Esophagus squamous epithelium (tissue), 4 donors: ENCODE measurements at regions not wholly inside any gene's neighbourhood (a gene's known extent, or its start where the extent isn't known, plus 50 kb on each side); places are given as distances from the start of the nearest gene placed in this dataset.

ENCODE experiments used
- POLR2A ChIP-seq, 4 donors: fragments of 450-650 bp; IDR thresholded peaks; one replicate each; pipeline ENCODE4 v1.6.1; 2017; ENCODE audit warnings: antibody characterized with exemption in 4 of 4, mild to moderate bottlenecking in 4 of 4, moderate library complexity in 3 of 4
- TF ChIP-seq, protein P1 (sequence below), 6 experiments: fragments of 450-650 bp in 4 of 6; fragments of 200-600 bp in 2 of 6; sonication (generic) in 2 of 6; IDR thresholded peaks; one replicate each; pipeline ENCODE4 v1.5.1; 2016 to 2019; ENCODE audit warnings: antibody characterized with exemption in 6 of 6, mild to moderate bottlenecking in 4 of 6, moderate library complexity in 4 of 6

DNA sequence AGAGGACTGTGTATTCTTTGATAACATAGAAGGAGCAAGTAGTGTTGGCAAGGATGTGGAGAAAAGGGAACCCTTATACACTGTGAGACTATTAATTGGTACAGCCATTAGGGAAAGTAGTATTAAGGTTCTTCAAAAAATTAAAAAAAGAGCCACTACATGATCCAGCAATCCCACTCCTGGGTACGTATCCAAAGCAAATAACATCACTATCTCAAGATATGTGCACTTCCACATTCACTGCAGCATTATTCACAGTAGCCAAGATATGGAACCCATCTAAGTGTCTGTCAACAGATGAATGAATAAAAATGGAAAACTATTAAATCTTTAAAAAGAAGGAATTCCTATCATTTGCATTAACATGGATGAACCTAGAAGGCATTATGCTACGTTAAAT is 693.2 kb upstream of the RIOK2 start:
- TF ChIP-seq, protein P1, sequence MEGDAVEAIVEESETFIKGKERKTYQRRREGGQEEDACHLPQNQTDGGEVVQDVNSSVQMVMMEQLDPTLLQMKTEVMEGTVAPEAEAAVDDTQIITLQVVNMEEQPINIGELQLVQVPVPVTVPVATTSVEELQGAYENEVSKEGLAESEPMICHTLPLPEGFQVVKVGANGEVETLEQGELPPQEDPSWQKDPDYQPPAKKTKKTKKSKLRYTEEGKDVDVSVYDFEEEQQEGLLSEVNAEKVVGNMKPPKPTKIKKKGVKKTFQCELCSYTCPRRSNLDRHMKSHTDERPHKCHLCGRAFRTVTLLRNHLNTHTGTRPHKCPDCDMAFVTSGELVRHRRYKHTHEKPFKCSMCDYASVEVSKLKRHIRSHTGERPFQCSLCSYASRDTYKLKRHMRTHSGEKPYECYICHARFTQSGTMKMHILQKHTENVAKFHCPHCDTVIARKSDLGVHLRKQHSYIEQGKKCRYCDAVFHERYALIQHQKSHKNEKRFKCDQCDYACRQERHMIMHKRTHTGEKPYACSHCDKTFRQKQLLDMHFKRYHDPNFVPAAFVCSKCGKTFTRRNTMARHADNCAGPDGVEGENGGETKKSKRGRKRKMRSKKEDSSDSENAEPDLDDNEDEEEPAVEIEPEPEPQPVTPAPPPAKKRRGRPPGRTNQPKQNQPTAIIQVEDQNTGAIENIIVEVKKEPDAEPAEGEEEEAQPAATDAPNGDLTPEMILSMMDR (IDR thresholded peaks at IDR 0.05) = no peak
- TF ChIP-seq POLR2A (IDR thresholded peaks at IDR 0.05) = no peak
